Choroid plexus epithelial cell (primary cell): ENCODE measurements at regions not wholly inside any gene's neighbourhood (a gene's known extent, or its start where the extent isn't known, plus 50 kb on each side); places are given as distances from the start of the nearest gene placed in this dataset.

Experiments
- DNase-seq: peaks from one replicate; pipeline ENCODE4 v3.0.0-alpha.2; 2010; ENCODE audit warnings: low read depth
- H3K4me3 ChIP-seq: 2 replicates; pipeline ENCODE4 v1.5.1; 2011; ENCODE audit warnings: low read depth, mild to moderate bottlenecking, control low read depth, low read length, moderate library complexity
- TF ChIP-seq, protein P1 (sequence below): conservative IDR thresholded peaks from 2 replicates; pipeline ENCODE4 v1.5.1; 2011; ENCODE audit warnings: low read depth, mild to moderate bottlenecking, control low read depth, inconsistent platforms, low read length, moderate library complexity

- no peak for DNase-seq
- H3K4me3 ChIP-seq, result no peak overlapping the region
- TF ChIP-seq, protein P1, sequence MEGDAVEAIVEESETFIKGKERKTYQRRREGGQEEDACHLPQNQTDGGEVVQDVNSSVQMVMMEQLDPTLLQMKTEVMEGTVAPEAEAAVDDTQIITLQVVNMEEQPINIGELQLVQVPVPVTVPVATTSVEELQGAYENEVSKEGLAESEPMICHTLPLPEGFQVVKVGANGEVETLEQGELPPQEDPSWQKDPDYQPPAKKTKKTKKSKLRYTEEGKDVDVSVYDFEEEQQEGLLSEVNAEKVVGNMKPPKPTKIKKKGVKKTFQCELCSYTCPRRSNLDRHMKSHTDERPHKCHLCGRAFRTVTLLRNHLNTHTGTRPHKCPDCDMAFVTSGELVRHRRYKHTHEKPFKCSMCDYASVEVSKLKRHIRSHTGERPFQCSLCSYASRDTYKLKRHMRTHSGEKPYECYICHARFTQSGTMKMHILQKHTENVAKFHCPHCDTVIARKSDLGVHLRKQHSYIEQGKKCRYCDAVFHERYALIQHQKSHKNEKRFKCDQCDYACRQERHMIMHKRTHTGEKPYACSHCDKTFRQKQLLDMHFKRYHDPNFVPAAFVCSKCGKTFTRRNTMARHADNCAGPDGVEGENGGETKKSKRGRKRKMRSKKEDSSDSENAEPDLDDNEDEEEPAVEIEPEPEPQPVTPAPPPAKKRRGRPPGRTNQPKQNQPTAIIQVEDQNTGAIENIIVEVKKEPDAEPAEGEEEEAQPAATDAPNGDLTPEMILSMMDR, result no peak
These were observed 155.0 kb upstream of the TSHZ3 start for GRCh38 chr19:31504221-31504620.

DNA sequence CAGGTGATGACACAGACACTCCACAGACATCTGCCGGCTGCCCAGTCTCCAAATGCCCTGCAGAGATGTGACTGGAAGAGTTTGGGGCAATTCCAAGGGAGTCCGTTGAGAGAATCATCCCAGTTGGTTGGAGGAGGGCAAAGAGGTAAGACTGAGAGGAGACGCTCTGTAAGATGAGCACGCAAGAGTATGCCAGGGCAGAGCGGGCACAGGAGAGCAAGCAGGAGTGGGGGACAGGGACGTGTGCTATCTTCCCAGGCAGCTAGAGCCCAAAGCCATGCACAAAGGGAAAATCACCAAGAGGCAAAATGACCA is 156.3 kb upstream of the TSHZ3 start:
- TF ChIP-seq, protein P1, result no peak
- no peak for DNase-seq
- no peak overlapping the region for H3K4me3 ChIP-seq

GRCh38 chr19:31506102-31506501 is 156.9 kb upstream of the TSHZ3 start:
- TF ChIP-seq, protein P1, result no peak
- no peak for DNase-seq
- no peak overlapping the region for H3K4me3 ChIP-seq

GRCh38 chr19:31510635-31511034 is 161.4 kb upstream of the TSHZ3 start:
- no peak overlapping the region for H3K4me3 ChIP-seq
- TF ChIP-seq, protein P1, result no peak
- DNase-seq, result no peak

- TF ChIP-seq, protein P1, result no peak
- H3K4me3 ChIP-seq, result no peak overlapping the region
- DNase-seq, result no peak
These were observed 161.9 kb upstream of the TSHZ3 start for GRCh38 chr19:31511098-31511497.

GRCh38 chr19:31511696-31512095 is 162.5 kb upstream of the TSHZ3 start:
- TF ChIP-seq, protein P1, result no peak
- H3K4me3 ChIP-seq, result no peak overlapping the region
- DNase-seq, result no peak

GRCh38 chr19:31512181-31512970 is 163.1 kb upstream of the TSHZ3 start:
- no peak overlapping the region for H3K4me3 ChIP-seq
- no peak for DNase-seq
- TF ChIP-seq, protein P1, result no peak
